Glutamatergic neuron (in vitro differentiated cells): ENCODE measurements at regions not wholly inside any gene's neighbourhood (a gene's known extent, or its start where the extent isn't known, plus 50 kb on each side); places are given as distances from the start of the nearest gene placed in this dataset.

Source experiments
- DNase-seq: peaks from one replicate; pipeline ENCODE4 v3.0.0; 2022
- H3K27ac Mint-ChIP-seq: one replicate; pipeline ENCODE4 v1.8.0; 2020; ENCODE audit warnings: mild to moderate bottlenecking, mixed read lengths, inconsistent platforms; ENCODE audit not compliant: unreplicated experiment
- H3K27me3 Mint-ChIP-seq: one replicate; pipeline ENCODE4 v1.8.0; 2020; ENCODE audit warnings: mild to moderate bottlenecking, moderate library complexity, mixed read lengths, inconsistent platforms; ENCODE audit not compliant: unreplicated experiment
- H3K36me3 Mint-ChIP-seq: one replicate; pipeline ENCODE4 v1.8.0; 2020; ENCODE audit warnings: mild to moderate bottlenecking, mixed read lengths, inconsistent platforms; ENCODE audit not compliant: unreplicated experiment
- H3K4me1 Mint-ChIP-seq: one replicate; pipeline ENCODE4 v1.8.0; 2020; ENCODE audit warnings: mild to moderate bottlenecking, low read depth, mixed read lengths, inconsistent platforms; ENCODE audit not compliant: unreplicated experiment
- H3K4me3 Mint-ChIP-seq: one replicate; pipeline ENCODE4 v1.8.0; 2020; ENCODE audit warnings: mild to moderate bottlenecking, mixed read lengths, inconsistent platforms; ENCODE audit not compliant: unreplicated experiment
- H3K9me3 Mint-ChIP-seq: one replicate; pipeline ENCODE4 v1.8.0; 2020; ENCODE audit warnings: mild to moderate bottlenecking, moderate library complexity, mixed read lengths, inconsistent platforms; ENCODE audit not compliant: unreplicated experiment
- TF ChIP-seq, protein P1 (sequence below): fragments of 200-600 bp; sonication (generic); IDR thresholded peaks from one replicate; pipeline ENCODE4 v1.5.0; 2021; ENCODE audit not compliant: partially characterized antibody, unreplicated experiment

GRCh38 chr21:19566975-19567374 is 1163.4 kb upstream of the TMPRSS15 start:
- TF ChIP-seq, protein P1, sequence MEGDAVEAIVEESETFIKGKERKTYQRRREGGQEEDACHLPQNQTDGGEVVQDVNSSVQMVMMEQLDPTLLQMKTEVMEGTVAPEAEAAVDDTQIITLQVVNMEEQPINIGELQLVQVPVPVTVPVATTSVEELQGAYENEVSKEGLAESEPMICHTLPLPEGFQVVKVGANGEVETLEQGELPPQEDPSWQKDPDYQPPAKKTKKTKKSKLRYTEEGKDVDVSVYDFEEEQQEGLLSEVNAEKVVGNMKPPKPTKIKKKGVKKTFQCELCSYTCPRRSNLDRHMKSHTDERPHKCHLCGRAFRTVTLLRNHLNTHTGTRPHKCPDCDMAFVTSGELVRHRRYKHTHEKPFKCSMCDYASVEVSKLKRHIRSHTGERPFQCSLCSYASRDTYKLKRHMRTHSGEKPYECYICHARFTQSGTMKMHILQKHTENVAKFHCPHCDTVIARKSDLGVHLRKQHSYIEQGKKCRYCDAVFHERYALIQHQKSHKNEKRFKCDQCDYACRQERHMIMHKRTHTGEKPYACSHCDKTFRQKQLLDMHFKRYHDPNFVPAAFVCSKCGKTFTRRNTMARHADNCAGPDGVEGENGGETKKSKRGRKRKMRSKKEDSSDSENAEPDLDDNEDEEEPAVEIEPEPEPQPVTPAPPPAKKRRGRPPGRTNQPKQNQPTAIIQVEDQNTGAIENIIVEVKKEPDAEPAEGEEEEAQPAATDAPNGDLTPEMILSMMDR = no peak
- Mint-ChIP-seq H3K4me3 (no peak overlapping the region), H3K27me3 (no peaks in the 10 kb centered on the region), H3K9me3 (no peaks in the 10 kb centered on the region), H3K27ac (no peak overlapping the region), H3K4me1 (no peaks in the 10 kb centered on the region), H3K36me3 (no peaks in the 10 kb centered on the region)
- no peak for DNase-seq

- Mint-ChIP-seq H3K9me3 (no peaks in the 10 kb centered on the region), H3K4me3 (no peak overlapping the region), H3K36me3 (no peaks in the 10 kb centered on the region), H3K4me1 (no peaks in the 10 kb centered on the region), H3K27ac (no peak overlapping the region), H3K27me3 (no peaks in the 10 kb centered on the region)
- DNase-seq = no peak
- TF ChIP-seq, protein P1 = no peak
Measured at GRCh38 chr21:19577381-19577780, 1173.8 kb upstream of the TMPRSS15 start.

GRCh38 chr21:19590044-19590443 is 1186.5 kb upstream of the TMPRSS15 start:
- Mint-ChIP-seq H3K4me3 (no peak overlapping the region), H3K9me3 (no peaks in the 10 kb centered on the region), H3K4me1 (no peaks in the 10 kb centered on the region), H3K27ac (no peak overlapping the region), H3K36me3 (no peaks in the 10 kb centered on the region), H3K27me3 (no peaks in the 10 kb centered on the region)
- DNase-seq = no peak
- TF ChIP-seq, protein P1 = no peak

DNA sequence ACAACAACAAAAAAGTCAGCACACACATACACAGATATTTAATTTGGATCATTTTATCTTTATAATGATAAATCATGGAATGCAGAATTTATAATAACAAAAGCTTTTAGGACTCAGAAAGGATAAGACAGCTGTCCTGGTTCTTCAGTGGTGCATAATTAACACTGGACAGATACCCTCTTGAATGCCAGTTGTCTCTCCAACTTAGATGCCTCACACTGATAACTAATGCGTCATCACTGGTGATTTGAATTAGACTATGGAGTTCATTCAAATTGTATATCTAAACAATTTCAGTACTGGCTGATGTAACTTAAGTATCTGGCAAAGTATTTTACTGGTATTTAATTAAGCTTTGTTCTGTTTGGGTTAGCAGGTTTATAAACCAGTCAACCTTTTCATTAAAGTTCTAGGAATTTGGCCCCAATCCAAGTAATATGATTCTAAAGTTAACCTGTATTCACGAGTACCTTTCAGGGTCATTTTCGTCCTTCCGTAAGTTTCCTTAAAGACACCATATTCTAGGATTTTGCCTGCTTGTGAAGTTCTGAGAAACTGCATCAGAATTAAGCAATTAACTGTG is 1199.5 kb upstream of the TMPRSS15 start:
- no peak overlapping the region for H3K4me3 Mint-ChIP-seq
- DNase-seq = no peak
- H3K27me3 Mint-ChIP-seq = no peaks in the 10 kb centered on the region
- H3K27ac Mint-ChIP-seq = no peak overlapping the region
- TF ChIP-seq, protein P1 = no peak
- no peaks in the 10 kb centered on the region for H3K9me3 Mint-ChIP-seq
- H3K4me1 Mint-ChIP-seq = no peaks in the 10 kb centered on the region
- no peaks in the 10 kb centered on the region for H3K36me3 Mint-ChIP-seq

GRCh38 chr21:19608101-19608621 is 1204.6 kb upstream of the TMPRSS15 start:
- Mint-ChIP-seq H3K27ac (no peak overlapping the region), H3K4me3 (no peak overlapping the region), H3K9me3 (no peaks in the 10 kb centered on the region), H3K36me3 (no peaks in the 10 kb centered on the region), H3K27me3 (no peaks in the 10 kb centered on the region), H3K4me1 (no peaks in the 10 kb centered on the region)
- TF ChIP-seq, protein P1 = no peak
- no peak for DNase-seq
